Lower leg skin (tissue), 4 donors: ENCODE measurements at regions not wholly inside any gene's neighbourhood (a gene's known extent, or its start where the extent isn't known, plus 50 kb on each side); places are given as distances from the start of the nearest gene placed in this dataset.

Source experiments
- DNase-seq, 2 donors: peaks; one replicate each; pipeline ENCODE4 v3.0.0-alpha.2; 2019; ENCODE audit warnings: low spot score in 2 of 2
- H3K4me3 ChIP-seq: fragments of 200-600 bp; sonication (generic); 2 replicates; pipeline ENCODE4 v1.5.1; 2017; ENCODE audit warnings: mild to moderate bottlenecking, low read depth; ENCODE audit not compliant: poor library complexity, severe bottlenecking
- POLR2A ChIP-seq, 2 donors: fragments of 450-650 bp; IDR thresholded peaks; one replicate each; pipeline ENCODE4 v1.6.1; 2016 to 2017; ENCODE audit warnings: antibody characterized with exemption in 2 of 2, mild to moderate bottlenecking in 1 of 2, moderate library complexity in 1 of 2
- WGBS, 2 donors: methylation state at CpG; one replicate each; pipeline ENCODE4 v1.1.5; 2018; 5-methylcytosine and 5-hydroxymethylcytosine counted together
- intact Hi-C: fragments of 100-400 bp; cut with DNase I; formaldehyde crosslinking; loops from one replicate; pipeline ENCODE4 v1.15.0; 2023; ENCODE audit warnings: low total_unique reads
- TF ChIP-seq, protein P1 (sequence below), 3 donors: fragments of 450-650 bp; IDR thresholded peaks; one replicate each; pipeline ENCODE4 v1.5.1; 2016; ENCODE audit warnings: antibody characterized with exemption in 3 of 3, mild to moderate bottlenecking in 3 of 3, moderate library complexity in 2 of 3

DNA sequence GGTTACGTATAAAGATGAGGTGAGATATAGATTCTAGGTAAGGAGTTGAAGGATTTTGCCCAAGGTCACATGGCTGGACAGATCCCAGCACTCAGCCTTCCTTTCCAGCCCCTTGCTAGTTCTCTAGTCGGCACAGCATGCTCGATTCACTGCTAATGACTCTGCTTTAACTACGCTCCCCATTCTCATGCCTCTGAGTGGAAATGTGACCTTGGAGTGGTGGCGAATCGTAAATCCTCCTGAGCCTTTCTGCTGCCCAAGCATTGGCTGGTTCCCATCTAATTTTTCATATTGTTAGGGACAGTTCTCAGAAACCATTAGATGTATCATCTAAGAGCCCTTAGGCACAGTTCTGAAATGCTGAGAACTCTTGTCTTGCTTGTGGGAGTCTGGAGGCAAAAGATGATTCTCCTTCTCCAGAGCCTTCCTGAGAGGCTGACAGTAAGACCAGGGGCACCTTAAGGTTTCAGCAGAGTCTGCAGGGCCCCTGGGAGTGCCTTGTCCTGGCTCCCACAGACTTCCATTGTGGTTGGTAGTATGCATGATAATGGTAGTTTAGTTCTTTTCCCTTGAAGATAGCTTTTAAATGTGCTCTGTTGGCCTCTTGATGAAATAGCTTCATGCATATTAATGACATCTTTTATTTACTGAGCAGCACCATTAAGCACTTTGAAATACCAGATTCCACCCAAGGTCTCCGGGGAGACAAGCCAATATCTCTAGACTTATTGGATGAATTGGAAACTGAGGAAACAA lies 377.8 kb upstream of the SLC14A2 start:
- DNase-seq = no peak
- 89 to 95% methylated on average over 7 of the region's 7 CpGs for WGBS, 2 donors
- TF ChIP-seq POLR2A (IDR thresholded peaks at IDR 0.05) = no peak
- TF ChIP-seq, protein P1, sequence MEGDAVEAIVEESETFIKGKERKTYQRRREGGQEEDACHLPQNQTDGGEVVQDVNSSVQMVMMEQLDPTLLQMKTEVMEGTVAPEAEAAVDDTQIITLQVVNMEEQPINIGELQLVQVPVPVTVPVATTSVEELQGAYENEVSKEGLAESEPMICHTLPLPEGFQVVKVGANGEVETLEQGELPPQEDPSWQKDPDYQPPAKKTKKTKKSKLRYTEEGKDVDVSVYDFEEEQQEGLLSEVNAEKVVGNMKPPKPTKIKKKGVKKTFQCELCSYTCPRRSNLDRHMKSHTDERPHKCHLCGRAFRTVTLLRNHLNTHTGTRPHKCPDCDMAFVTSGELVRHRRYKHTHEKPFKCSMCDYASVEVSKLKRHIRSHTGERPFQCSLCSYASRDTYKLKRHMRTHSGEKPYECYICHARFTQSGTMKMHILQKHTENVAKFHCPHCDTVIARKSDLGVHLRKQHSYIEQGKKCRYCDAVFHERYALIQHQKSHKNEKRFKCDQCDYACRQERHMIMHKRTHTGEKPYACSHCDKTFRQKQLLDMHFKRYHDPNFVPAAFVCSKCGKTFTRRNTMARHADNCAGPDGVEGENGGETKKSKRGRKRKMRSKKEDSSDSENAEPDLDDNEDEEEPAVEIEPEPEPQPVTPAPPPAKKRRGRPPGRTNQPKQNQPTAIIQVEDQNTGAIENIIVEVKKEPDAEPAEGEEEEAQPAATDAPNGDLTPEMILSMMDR (IDR thresholded peaks at IDR 0.05) = no peak
- intact Hi-C loops = no loop called here
- H3K4me3 ChIP-seq = no peak overlapping the region

DNA sequence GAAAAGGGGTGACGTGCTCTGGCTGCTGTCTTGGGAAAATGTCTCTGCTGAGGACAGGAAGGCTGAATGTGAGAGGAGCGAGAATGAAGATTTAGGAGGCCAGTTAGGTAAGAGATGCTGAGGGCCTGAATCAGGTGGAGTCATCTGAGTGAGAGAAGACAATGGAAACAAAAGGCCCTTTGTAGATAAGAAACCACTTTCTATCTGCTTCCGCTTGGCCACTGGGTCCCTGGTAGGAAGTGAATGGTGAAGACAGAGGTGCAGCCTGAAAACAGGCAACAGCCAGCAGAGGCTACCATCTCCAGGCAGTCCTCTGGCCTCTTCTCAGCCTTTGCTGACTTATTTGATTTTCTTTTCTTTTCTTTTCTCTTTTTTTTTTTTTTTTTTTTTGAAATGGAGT lies 374.0 kb upstream of the SLC14A2 start:
- no peak overlapping the region for H3K4me3 ChIP-seq
- no peak for DNase-seq
- TF ChIP-seq POLR2A (IDR thresholded peaks at IDR 0.05) = no peak
- TF ChIP-seq, protein P1 (IDR thresholded peaks at IDR 0.05) = no peak
- intact Hi-C loops = no loop called here
- 89 to 92% methylated on average over 3 of the region's 3 CpGs for WGBS, 2 donors

DNA sequence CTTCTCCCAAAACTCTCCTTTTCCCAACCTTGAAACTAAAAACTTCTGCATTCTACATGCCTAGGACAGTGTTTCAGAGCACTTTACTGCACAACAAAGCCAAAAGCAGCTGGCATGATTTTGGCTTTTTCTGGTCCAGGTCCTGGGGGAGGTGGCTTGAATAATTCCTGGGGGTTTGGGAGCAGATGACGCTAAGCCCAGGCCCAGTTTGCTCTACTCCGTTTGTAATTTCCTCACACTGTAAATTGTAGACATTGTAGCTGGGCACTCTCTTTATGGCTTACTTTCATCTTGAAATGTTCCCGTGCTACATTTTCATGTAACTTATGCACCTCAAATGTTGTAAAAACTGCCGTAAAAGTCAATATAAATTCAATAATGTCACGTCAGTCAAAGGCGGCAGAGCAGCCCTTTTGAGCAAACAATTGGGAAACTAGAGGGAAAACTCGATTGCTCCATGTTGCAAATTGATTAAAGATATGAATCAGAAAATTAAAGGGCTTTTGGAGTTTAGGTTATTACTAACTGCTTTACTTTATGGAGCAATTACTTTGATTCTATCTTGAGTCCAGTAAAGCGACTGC lies 373.2 kb upstream of the SLC14A2 start:
- intact Hi-C loops = no loop called here
- no peak for DNase-seq
- TF ChIP-seq, protein P1 (IDR thresholded peaks at IDR 0.05) = no peak
- no peak for TF ChIP-seq POLR2A (IDR thresholded peaks at IDR 0.05)
- H3K4me3 ChIP-seq = no peak overlapping the region
- 76 to 82% methylated on average over 8 of the region's 8 CpGs for WGBS, 2 donors

DNA sequence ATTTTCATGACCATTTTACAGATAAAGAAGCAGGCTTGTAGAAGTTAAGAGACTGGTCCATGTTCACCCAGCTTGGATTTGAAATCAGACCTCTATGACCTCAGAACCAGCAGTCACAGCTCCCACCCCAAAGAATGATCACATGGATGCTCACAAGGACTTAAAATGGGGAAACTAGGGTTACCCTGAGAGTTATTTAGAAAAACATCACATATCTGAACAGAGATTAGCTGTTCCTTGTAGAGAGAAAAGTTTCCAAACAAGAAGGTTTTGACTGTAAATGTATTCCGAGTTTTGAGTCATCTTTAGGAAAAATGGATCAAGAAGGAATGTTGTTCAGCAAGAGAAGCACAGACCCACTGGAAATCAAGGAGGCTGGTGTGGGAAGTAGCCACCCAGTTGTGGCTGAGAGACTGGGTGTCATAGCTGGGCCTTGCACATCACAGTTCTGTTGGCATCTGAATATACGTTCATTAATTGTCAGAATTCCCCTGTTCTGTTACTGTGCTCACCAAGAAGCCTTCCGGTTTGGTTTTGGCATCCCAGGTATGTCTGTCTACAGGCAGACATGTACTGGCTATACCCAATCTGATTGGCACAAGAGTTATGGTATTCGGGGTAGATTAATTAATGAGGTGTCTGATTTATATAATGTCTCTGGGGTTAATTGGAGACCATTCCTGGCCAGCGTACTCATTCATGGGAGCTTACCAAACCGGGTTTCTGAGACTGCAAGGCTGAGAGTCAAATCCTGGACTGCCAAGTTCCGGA lies 371.8 kb upstream of the SLC14A2 start:
- no peak for DNase-seq
- 63% methylated on average over 7 of the region's 7 CpGs for WGBS, 2 donors
- TF ChIP-seq, protein P1 (IDR thresholded peaks at IDR 0.05) = no peak
- no peak for TF ChIP-seq POLR2A (IDR thresholded peaks at IDR 0.05)
- intact Hi-C loops = no loop called here
- no peak overlapping the region for H3K4me3 ChIP-seq

DNA sequence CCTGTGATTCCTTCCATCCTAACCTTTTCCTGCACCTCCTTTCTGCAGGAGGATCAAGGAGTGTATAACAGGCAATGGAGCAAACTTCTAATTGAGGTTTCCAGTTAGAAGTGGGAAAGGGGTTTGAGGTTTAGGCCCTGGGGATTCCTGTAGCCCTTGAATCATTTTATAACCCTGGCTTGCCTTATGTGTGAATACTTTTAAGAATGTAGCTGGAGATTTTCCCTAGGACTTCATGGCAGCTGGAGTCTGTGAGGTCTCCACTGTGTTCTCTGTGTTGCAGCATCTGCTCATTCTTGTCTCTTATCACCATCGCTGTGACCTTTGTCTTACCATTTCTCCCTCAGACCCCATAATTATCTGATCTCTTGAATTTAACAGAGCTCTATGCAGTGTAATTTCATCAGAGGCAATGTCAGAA lies 370.2 kb upstream of the SLC14A2 start:
- H3K4me3 ChIP-seq = no peak overlapping the region
- whole genome bisulfite sequencing, 2 donors = 94 to 96% methylated on average over 1 of the region's 1 CpG
- DNase-seq = no peak
- TF ChIP-seq POLR2A (IDR thresholded peaks at IDR 0.05) = no peak
- TF ChIP-seq, protein P1 (IDR thresholded peaks at IDR 0.05) = no peak
- intact Hi-C loops = no loop called here
